GM12865 (cell line): ENCODE measurements at regions not wholly inside any gene's neighbourhood (a gene's known extent, or its start where the extent isn't known, plus 50 kb on each side); places are given as distances from the start of the nearest gene placed in this dataset.

Source experiments
- DNase-seq: peaks from one replicate; pipeline ENCODE4 v3.0.0; 2010; ENCODE audit warnings: low read depth
- H3K4me3 ChIP-seq: 2 replicates; pipeline ENCODE4 v1.5.1; 2011; ENCODE audit warnings: mild to moderate bottlenecking, low read depth, low read length, control low read depth
- CTCF ChIP-seq: IDR thresholded peaks from 2 replicates; pipeline ENCODE4 v1.5.1; 2011; ENCODE audit warnings: low read length, control low read depth, low read depth, inconsistent platforms; ENCODE audit not compliant: insufficient read depth; ENCODE audit errors: missing control alignments

GRCh38 chr11:134913391-134913790 lies 501.3 kb upstream of the B3GAT1 start:
- no peak for DNase-seq
- no peak for TF ChIP-seq CTCF
- no peak overlapping the region for H3K4me3 ChIP-seq

- no peak overlapping the region for H3K4me3 ChIP-seq
- no peak for TF ChIP-seq CTCF
- no peak for DNase-seq
These were observed 499.6 kb upstream of the B3GAT1 start for GRCh38 chr11:134911514-134912180.

GRCh38 chr11:134908583-134908982 lies 496.5 kb upstream of the B3GAT1 start:
- no peak for TF ChIP-seq CTCF
- H3K4me3 ChIP-seq = no peak overlapping the region
- no peak for DNase-seq

- no peak for DNase-seq
- TF ChIP-seq CTCF = no peak
- no peak overlapping the region for H3K4me3 ChIP-seq
These were observed 495.6 kb upstream of the B3GAT1 start for GRCh38 chr11:134907636-134908035.

- H3K4me3 ChIP-seq = no peak overlapping the region
- TF ChIP-seq CTCF = no peak
- no peak for DNase-seq
These were observed 494.4 kb upstream of the B3GAT1 start for GRCh38 chr11:134906356-134906955.

GRCh38 chr11:134905928-134906327 lies 493.9 kb upstream of the B3GAT1 start:
- no peak overlapping the region for H3K4me3 ChIP-seq
- TF ChIP-seq CTCF = no peak
- DNase-seq = no peak

GRCh38 chr11:134905517-134905916 lies 493.5 kb upstream of the B3GAT1 start:
- no peak for TF ChIP-seq CTCF
- H3K4me3 ChIP-seq = no peak overlapping the region

More at GRCh38 chr11:134905517-134905916, 493.5 kb upstream of the B3GAT1 start:
- DNase-seq = no peak
